ENCODE measurements at regions not wholly inside any gene's neighbourhood (a gene's known extent, or its start where the extent isn't known, plus 50 kb on each side); places are given as distances from the start of the nearest gene placed in this dataset.

- TF ChIP-seq, protein P1, sequence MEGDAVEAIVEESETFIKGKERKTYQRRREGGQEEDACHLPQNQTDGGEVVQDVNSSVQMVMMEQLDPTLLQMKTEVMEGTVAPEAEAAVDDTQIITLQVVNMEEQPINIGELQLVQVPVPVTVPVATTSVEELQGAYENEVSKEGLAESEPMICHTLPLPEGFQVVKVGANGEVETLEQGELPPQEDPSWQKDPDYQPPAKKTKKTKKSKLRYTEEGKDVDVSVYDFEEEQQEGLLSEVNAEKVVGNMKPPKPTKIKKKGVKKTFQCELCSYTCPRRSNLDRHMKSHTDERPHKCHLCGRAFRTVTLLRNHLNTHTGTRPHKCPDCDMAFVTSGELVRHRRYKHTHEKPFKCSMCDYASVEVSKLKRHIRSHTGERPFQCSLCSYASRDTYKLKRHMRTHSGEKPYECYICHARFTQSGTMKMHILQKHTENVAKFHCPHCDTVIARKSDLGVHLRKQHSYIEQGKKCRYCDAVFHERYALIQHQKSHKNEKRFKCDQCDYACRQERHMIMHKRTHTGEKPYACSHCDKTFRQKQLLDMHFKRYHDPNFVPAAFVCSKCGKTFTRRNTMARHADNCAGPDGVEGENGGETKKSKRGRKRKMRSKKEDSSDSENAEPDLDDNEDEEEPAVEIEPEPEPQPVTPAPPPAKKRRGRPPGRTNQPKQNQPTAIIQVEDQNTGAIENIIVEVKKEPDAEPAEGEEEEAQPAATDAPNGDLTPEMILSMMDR (IDR thresholded peaks at IDR 0.05), result no peak
- TF ChIP-seq POLR2A (IDR thresholded peaks at IDR 0.05), result no peak
Measured at GRCh38 chr3:18258492-18258891, 166.6 kb downstream of the SATB1 start.
